GM12892 (cell line): ENCODE measurements at regions not wholly inside any gene's neighbourhood (a gene's known extent, or its start where the extent isn't known, plus 50 kb on each side); places are given as distances from the start of the nearest gene placed in this dataset.

Experiments
- DNase-seq: peaks from one replicate; pipeline ENCODE4 v3.0.0; 2011; ENCODE audit not compliant: insufficient read length
- FAIRE-seq: peaks from 2 replicates; lab custom pipeline; 2011; peaks lifted over from hg19 to GRCh38; lab: Jason Lieb, UNC
- POLR2A ChIP-seq: IDR thresholded peaks from 2 replicates; pipeline ENCODE4 v1.6.1; 2011; ENCODE audit warnings: low read depth, low read length, control low read depth
- POLR2AphosphoS5 ChIP-seq: IDR thresholded peaks from 2 replicates; pipeline ENCODE4 v1.6.1; 2011; ENCODE audit warnings: low read depth, low read length, control low read depth
- TAF1 ChIP-seq: IDR thresholded peaks from 2 replicates; pipeline ENCODE4 v1.6.1; 2011; ENCODE audit warnings: low read depth, mild to moderate bottlenecking, control low read depth, low read length, borderline replicate concordance

DNA sequence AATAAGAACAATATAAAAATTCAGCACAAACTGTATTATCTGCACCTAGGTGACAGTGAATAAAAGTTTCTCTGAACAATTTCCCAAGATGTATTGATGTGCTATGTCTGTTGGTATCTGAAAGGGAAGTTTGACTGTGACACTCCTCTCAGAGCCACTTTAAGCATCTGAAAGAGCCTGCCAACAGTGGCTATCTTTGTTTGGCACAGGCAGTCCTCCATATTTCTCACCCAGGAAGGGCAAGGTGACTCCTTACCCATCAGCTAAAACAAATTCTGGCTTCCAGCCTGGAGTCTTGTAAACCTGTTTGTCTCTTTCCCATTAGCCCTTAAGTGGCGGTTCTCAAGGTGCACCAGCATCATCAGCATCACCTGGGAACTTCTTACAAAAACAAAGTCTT, 122.4 kb upstream of the VGLL2 start:
- TF ChIP-seq POLR2A (no peak), TAF1 (no peak), POLR2AphosphoS5 (no peak)
- no peak for DNase-seq
- FAIRE-seq: no peak

- DNase-seq (no peak), FAIRE-seq (no peak)
- TF ChIP-seq TAF1 (no peak), POLR2A (no peak), POLR2AphosphoS5 (no peak)
Observed at GRCh38 chr6:117143647-117144046, 121.7 kb upstream of the VGLL2 start.

GRCh38 chr6:117145940-117146339, 119.4 kb upstream of the VGLL2 start:
- DNase-seq: no peak
- TF ChIP-seq POLR2AphosphoS5 (no peak), POLR2A (no peak), TAF1 (no peak)
- FAIRE-seq: no peak

- DNase-seq: no peak
- no peak for FAIRE-seq
Observed at GRCh38 chr6:117149324-117149723, 116.0 kb upstream of the VGLL2 start.

DNA sequence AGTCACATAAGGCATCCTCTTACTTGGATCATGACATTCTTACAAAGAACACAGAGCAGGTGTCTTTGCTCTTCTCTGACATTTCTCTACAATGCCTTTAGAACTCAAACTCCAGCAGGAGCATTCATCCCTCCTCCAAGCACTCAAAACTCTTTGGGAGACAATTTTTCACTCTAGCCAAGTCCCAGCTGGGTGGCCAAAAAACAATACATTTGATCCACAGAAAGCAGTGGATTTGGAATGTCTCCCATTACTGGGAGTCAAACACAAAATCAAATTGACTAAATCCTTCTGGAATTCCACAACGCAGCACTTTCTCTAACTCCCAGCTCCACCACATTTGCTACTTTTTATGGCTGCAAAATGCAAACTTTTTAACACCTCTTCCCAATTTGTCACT, 108.6 kb upstream of the VGLL2 start:
- FAIRE-seq (no peak), DNase-seq (no peak)
- TF ChIP-seq POLR2AphosphoS5: no peak
- TF ChIP-seq POLR2A: no peak
- no peak for TF ChIP-seq TAF1

More at GRCh38 chr6:117149324-117149723, 116.0 kb upstream of the VGLL2 start:
- TF ChIP-seq POLR2A (no peak), POLR2AphosphoS5 (no peak), TAF1 (no peak)

- TF ChIP-seq TAF1 (no peak), POLR2AphosphoS5 (no peak), POLR2A (no peak)
- no peak for DNase-seq
- FAIRE-seq: no peak
Observed at GRCh38 chr6:117157448-117157847, 107.9 kb upstream of the VGLL2 start.

DNA sequence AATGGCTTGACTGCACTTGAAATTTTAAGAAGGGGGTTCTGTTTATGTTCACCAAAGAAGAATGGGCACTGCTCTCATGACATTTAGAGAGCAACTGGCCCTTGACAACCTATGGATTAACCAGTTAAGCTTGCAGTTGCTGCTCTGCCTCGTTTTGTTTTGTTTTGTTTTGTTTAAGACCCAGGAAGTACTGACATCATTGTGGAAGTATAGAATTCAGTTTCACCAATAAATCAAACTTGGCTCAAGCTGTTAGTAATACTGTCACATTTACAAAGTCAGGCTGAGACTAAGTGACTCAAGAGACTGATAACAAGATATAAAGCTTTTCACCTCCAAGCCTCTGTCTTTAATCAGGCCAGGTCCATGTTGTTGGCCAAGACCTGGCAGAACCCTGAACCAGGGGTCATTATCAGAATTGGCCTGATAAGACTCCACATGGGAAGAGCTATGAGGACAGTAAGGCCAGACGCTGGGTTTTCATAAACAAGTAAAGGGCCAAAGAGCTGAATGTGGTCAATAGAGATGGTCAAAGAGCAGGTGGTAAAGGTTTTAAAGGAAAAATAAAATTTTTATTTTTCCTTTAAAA, 99.4 kb upstream of the VGLL2 start:
- no peak for FAIRE-seq
- no peak for TF ChIP-seq POLR2AphosphoS5
- no peak for TF ChIP-seq TAF1
- no peak for TF ChIP-seq POLR2A
- DNase-seq: no peak

GRCh38 chr6:117167520-117168271, 97.7 kb upstream of the VGLL2 start:
- TF ChIP-seq POLR2AphosphoS5 (no peak), TAF1 (no peak), POLR2A (no peak)
- FAIRE-seq (no peak), DNase-seq (no peak)

DNA sequence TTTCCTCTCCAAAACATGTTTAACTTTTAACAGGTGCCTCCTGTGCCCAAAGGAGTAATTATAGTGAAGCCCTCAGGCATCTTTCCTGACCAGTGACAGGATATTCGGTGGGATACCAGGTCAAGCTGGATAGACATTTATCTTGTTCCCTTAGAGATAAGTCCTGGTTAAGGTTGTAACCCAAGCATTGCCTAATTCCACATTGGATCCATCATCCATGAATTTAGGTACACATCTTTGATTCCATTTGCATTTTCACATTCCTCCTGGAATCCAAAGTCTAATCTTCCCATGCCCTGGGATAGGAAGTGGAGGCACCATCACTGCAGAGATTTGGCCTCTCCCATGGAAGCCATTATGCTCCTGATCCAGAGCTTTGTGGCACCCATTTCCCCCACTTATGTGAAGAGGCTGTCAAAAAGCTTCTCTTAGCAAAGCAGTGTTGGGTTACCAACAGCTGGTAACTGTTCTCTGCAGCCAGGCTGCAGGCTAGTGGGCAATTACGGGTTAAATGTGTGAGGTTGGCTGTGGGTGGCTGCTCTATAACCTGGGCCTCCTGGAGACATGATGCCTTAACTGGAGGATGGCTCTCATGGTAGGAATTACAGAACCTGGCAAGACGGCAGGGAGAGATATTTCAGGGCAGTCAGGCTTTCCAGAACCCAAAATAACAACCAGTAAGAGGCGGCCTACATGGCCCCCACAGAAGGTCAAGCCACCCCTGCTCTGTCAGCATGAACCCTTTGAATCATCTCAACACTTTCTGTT, 96.9 kb upstream of the VGLL2 start:
- no peak for DNase-seq
- TF ChIP-seq POLR2A: no peak
- TF ChIP-seq TAF1: no peak
- TF ChIP-seq POLR2AphosphoS5: no peak
- FAIRE-seq: no peak

DNA sequence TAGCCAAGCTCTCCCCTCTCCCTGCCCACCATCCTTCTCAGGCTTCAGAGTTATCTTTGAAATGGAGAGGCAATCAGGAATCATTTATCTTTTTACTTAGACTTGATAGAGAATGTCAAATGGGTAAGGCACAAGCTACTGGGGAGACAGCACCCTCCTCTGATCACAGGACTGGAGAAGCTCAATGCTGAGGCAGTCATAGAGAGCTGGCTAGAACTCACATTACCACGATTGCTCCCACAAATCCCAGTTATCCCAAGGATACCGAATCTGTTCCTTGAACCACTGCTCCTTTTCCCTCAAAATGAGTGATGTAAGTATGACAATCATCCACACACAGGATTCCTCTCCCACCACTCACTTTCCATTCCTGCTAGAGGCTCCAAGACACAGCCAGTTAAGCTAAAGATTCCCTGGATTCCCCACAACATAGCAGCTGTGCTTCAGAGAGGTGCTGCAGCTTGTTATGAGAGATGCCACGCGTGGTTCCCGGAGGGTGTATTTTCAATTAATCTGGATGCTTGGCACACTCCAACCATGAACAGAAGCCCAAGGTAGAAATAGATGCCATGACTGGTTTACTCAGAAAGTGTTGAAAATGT, 96.2 kb upstream of the VGLL2 start:
- no peak for DNase-seq
- no peak for FAIRE-seq
- TF ChIP-seq TAF1 (no peak), POLR2AphosphoS5 (no peak), POLR2A (no peak)

DNA sequence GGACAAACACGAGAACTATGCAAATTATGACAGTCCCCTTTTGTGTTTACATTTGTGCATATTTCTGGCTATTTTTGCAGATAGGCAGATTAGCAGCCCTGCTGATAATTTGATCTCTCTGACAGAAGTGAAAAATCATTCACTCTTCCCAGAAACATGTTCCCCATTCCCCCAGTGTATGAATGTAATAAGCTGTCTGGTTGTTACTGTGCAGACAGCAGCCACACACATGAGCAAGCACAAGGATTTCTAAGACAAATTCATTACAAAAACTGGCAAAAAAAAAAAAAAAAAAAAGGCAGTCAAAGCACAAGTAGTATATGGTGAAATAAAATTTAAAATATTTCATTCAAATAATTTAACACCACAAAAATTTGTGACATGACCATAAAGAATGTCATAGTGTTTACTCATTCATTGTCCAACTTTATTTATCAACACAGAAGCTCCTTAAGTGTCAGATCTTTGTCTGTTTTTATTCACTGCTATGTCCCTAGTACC, 95.5 kb upstream of the VGLL2 start:
- no peak for TF ChIP-seq TAF1
- TF ChIP-seq POLR2A: no peak
- no peak for TF ChIP-seq POLR2AphosphoS5

More for the DNA sequence above, 95.5 kb upstream of the VGLL2 start:
- no peak for DNase-seq
- FAIRE-seq: no peak
